SHP77 treated with DMSO at 0.1 percent for 48 hours (cell line): ENCODE measurements at regions not wholly inside any gene's neighbourhood (a gene's known extent, or its start where the extent isn't known, plus 50 kb on each side); places are given as distances from the start of the nearest gene placed in this dataset.
"Not testable (repeated sequence)": the region's sequence is repeated elsewhere in the genome, so short reads cannot be mapped to it uniquely, and the experiment has no call there.

Source experiments
- DNase-seq: peaks from one replicate; lab custom pipeline; 2025; lab: John Stamatoyannopoulos, UW

- DNase-seq = no peak
Measured at GRCh38 chr12:11539156-11539555, 110.3 kb upstream of the ETV6 start.

DNA sequence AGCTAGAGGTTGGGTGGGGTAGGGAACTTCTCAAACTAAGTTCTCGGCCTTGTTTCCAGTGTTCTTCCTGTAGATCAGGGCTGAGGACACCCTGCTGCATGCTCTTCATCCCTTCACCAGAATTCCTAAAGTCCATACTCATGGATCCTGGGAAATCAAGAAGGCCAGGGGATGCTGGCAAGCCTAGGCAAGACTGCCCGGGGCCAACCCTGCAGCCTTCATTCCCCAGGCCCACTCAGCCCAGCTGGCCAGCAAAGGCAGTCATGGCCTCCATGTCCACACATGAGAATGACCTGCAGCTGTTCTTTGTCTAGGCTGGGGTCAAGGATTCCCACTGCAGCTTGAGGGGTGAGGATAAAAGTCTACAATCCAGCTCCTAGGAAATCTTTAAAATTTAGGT, 109.3 kb upstream of the ETV6 start:
- DNase-seq = no peak

GRCh38 chr12:11540615-11541310, 108.7 kb upstream of the ETV6 start:
- no peak for DNase-seq

DNA sequence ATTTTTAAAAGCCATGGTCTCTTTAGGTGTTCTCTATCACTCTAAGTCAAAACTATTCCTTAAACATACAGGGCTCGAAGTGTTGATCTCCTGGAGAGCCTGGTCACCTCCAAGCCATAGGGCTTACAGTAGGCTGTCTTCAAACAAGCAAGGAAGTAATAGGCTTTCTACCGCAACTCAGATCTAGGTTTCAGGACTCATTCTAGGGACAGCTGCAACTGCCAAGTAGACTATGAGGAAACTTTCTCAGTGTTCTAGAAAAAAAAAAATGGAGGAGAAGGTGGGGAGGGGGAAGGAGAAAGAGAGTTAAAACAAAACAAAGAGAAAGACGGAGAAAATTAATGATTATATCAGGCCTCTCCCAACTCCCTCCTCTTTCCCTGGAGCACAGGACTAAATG, 106.9 kb upstream of the ETV6 start:
- no peak for DNase-seq

- no peak for DNase-seq
Measured at GRCh38 chr12:11543457-11544158, 105.9 kb upstream of the ETV6 start.

GRCh38 chr12:11545484-11546330, 103.8 kb upstream of the ETV6 start:
- no peak for DNase-seq

DNA sequence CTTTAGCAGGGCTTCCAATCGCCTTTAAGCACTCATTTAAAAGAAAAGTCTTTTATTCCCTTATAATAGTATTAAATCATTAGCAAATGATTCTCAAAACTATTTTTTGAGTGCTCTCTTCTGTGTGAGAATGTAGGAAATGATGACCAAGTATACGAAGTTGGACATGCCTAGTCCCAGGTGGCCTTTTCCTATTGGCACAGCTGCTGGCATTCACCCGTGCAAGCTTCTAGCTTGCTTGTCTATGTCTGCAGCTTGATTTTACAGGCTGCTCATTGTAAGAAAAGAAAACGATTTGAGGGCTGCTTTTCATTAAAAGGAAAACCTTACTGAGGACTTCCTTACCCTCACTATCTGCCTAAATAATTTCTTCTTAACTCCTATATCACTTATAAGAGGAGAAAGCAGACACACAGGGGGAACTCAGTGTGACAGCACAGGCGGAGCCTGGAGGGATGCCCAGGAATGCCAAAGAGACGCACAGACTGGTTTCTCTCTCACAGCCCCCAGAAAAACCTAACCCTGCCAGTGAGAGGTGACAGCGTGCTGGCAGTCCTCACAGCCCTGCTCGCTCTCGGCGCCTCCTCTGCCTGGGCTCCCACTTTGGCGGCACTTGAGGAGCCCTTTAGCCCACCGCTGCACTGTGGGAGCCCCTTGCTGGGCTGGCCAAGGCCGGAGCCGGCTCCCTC, 102.7 kb upstream of the ETV6 start:
- not testable (repeated sequence) for DNase-seq

DNA sequence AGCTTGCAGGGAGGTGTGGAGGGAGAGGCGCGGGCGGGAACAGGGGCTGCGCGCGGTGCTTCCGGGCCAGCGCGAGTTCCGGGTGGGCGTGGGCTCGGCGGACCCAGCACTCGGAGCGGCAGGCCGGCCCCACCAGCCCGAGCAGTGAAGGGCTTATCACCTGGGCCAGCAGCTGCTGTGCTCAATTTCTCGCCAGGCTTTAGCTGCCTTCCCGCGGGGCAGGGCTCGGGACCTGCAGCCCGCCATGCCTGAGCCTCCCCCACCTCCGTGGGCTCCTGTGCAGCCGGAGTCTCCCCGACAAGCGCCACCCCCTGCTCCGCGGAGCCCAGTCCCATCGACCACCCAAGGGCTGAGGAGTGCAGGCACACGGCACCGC, 102.2 kb upstream of the ETV6 start:
- not testable (repeated sequence) for DNase-seq

GRCh38 chr12:11549119-11549518, 100.4 kb upstream of the ETV6 start:
- no peak for DNase-seq

- peak; percentile 36 for DNase-seq
Measured at GRCh38 chr12:11553871-11554533, 95.5 kb upstream of the ETV6 start.

DNA sequence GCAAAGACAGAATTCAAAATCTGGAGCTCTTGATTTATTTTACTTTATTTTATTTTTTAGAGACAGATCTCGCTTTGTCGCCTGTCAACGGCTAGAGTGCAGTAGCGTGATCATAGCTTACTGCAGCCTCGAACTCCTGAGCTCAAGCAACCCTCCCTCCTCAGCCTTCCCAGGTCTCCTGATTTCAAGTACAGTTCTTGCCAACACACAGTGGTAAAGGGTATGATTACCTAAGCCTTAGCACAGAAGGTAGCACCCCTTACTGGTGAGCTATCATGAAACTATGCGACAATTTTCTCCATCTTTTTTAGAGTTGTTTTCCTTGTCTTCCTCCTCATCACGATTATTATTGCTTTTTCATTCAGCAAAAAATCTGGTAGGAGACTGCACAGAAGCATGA, 94.3 kb upstream of the ETV6 start:
- DNase-seq = no peak

GRCh38 chr12:11555743-11556625, 93.5 kb upstream of the ETV6 start:
- DNase-seq = no peak

GRCh38 chr12:11556682-11557081, 92.8 kb upstream of the ETV6 start:
- no peak for DNase-seq

GRCh38 chr12:11559626-11560340, 89.7 kb upstream of the ETV6 start:
- DNase-seq = no peak

DNA sequence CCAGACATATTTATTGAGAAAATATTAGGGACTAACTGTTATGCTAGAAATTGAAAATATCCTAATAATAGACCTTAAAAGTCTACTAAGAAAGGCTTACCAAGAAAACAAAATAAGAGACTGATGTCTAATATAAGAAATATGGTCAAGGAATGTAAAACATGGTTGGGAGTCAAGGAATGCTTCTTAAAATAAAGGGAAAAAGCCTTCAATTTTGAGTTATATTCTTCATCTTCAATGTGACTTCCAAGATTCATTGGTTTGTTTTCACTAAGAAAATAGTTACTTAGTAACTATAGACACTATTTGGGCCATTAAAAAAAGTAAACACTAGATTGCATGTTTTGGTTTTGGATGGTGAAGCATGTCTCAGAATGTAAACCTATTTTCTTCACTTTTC, 88.1 kb upstream of the ETV6 start:
- DNase-seq = no peak

- no peak for DNase-seq
Measured at GRCh38 chr12:11563785-11564739, 85.4 kb upstream of the ETV6 start.

DNA sequence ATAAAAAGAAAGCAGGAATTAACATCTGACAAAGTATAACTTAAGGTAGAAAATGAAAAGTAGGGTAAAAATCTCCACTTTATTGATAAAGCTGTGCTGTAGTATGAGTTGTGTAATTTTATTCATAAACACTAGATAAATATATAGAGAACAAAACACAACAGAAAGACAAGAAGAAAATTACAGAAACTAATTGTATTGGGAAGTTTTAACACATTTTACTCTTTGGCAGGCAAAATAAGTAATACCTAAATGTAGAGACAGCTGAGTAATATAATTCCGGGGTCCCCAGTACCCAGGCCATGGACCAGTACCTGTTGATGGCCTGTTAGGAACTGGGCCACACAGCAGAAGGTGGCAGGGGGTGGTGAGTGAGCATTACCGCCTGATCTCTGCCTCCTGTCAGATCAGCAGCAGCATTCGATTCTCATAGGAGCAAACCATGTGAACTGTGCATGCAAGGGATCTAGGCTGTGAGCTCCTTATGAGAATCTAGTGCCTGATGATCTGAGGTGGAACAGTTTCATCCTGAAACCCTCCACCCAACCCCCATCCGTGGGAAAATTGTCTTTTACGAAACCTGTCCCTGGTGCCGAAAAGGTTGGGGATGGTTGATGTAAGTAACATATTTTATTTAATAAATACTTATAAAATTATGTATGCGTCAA, 84.4 kb upstream of the ETV6 start:
- no peak for DNase-seq

DNA sequence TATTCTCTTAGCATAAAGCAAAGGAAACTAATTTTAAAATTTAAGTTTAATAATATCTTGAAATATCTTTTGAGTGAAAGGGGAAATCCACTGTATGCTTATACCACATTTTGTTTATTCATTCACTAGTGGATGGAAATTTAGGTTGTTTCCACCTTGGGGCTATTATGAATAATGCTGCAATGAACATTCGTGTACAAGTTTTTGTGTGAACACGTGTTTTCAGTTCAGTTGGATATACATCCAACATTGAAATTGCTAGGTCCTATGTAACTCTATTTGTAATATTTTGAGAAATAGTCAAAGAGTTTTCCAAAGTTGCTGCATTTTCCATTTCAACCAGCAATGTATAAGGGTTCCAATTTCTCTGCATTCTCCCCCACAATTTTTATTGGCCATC, 83.7 kb upstream of the ETV6 start:
- DNase-seq = no peak
